Endothelial cell (in vitro differentiated cells): ENCODE measurements at regions not wholly inside any gene's neighbourhood (a gene's known extent, or its start where the extent isn't known, plus 50 kb on each side); places are given as distances from the start of the nearest gene placed in this dataset.

ENCODE experiments used
- DNase-seq: peaks from one replicate; pipeline ENCODE4 v3.0.0; 2021; ENCODE audit warnings: low spot score
- H3K27ac Mint-ChIP-seq: one replicate; pipeline ENCODE4 v1.8.0; 2021; ENCODE audit warnings: mixed read lengths, inconsistent platforms; ENCODE audit not compliant: unreplicated experiment
- H3K27me3 Mint-ChIP-seq: one replicate; pipeline ENCODE4 v1.8.0; 2021; ENCODE audit warnings: mild to moderate bottlenecking, moderate library complexity, mixed read lengths, inconsistent platforms; ENCODE audit not compliant: unreplicated experiment
- H3K36me3 Mint-ChIP-seq: one replicate; pipeline ENCODE4 v1.8.0; 2021; ENCODE audit warnings: mild to moderate bottlenecking, low read depth, mixed read lengths, inconsistent platforms; ENCODE audit not compliant: unreplicated experiment
- H3K4me1 Mint-ChIP-seq: one replicate; pipeline ENCODE4 v1.8.0; 2021; ENCODE audit warnings: mild to moderate bottlenecking, mixed read lengths, inconsistent platforms; ENCODE audit not compliant: unreplicated experiment
- H3K4me3 Mint-ChIP-seq: one replicate; pipeline ENCODE4 v1.8.0; 2021; ENCODE audit warnings: mild to moderate bottlenecking, mixed read lengths, inconsistent platforms; ENCODE audit not compliant: unreplicated experiment
- H3K9me3 Mint-ChIP-seq: one replicate; pipeline ENCODE4 v1.8.0; 2021; ENCODE audit warnings: mixed read lengths, inconsistent platforms; ENCODE audit not compliant: unreplicated experiment
- CTCF ChIP-seq: fragments of 200-600 bp; sonication (generic); IDR thresholded peaks from one replicate; pipeline ENCODE4 v1.5.0; 2021; ENCODE audit warnings: antibody characterized with exemption; ENCODE audit not compliant: unreplicated experiment

- Mint-ChIP-seq H3K27me3 (peaks cover 12% of the 10 kb centered on the region), H3K9me3 (no peaks in the 10 kb centered on the region), H3K36me3 (no peaks in the 10 kb centered on the region), H3K27ac (peak overlapping the region; percentile 41), H3K4me3 (no peak overlapping the region), H3K4me1 (peaks cover 15% of the 10 kb centered on the region)
- no peak for DNase-seq
- TF ChIP-seq CTCF = no peak
These were observed 145.6 kb upstream of the NCOR2 start for GRCh38 chr12:124713041-124713435.

- Mint-ChIP-seq H3K27ac (no peak overlapping the region), H3K27me3 (peaks cover 15% of the 10 kb centered on the region)
These were observed 143.9 kb upstream of the NCOR2 start for GRCh38 chr12:124711344-124711743.

GRCh38 chr12:124709722-124710687 lies 142.6 kb upstream of the NCOR2 start:
- Mint-ChIP-seq H3K4me3 (no peak overlapping the region), H3K9me3 (no peaks in the 10 kb centered on the region), H3K4me1 (peaks cover 11% of the 10 kb centered on the region), H3K27me3 (peaks cover 14% of the 10 kb centered on the region), H3K27ac (no peak overlapping the region), H3K36me3 (no peaks in the 10 kb centered on the region)
- DNase-seq = no peak
- no peak for TF ChIP-seq CTCF

More at GRCh38 chr12:124711344-124711743, 143.9 kb upstream of the NCOR2 start:
- no peaks in the 10 kb centered on the region for H3K9me3 Mint-ChIP-seq
- H3K4me3 Mint-ChIP-seq = no peak overlapping the region
- TF ChIP-seq CTCF = no peak
- peaks cover 13% of the 10 kb centered on the region for H3K4me1 Mint-ChIP-seq
- DNase-seq = no peak
- no peaks in the 10 kb centered on the region for H3K36me3 Mint-ChIP-seq

- no peak for DNase-seq
- no peaks in the 10 kb centered on the region for H3K4me1 Mint-ChIP-seq
- no peak for TF ChIP-seq CTCF
- no peaks in the 10 kb centered on the region for H3K9me3 Mint-ChIP-seq
- H3K36me3 Mint-ChIP-seq = peaks cover 3% of the 10 kb centered on the region
- no peak overlapping the region for H3K27ac Mint-ChIP-seq
- no peak overlapping the region for H3K4me3 Mint-ChIP-seq
- H3K27me3 Mint-ChIP-seq = peaks cover 11% of the 10 kb centered on the region
These were observed 139.9 kb upstream of the NCOR2 start for GRCh38 chr12:124707316-124707715.

DNA sequence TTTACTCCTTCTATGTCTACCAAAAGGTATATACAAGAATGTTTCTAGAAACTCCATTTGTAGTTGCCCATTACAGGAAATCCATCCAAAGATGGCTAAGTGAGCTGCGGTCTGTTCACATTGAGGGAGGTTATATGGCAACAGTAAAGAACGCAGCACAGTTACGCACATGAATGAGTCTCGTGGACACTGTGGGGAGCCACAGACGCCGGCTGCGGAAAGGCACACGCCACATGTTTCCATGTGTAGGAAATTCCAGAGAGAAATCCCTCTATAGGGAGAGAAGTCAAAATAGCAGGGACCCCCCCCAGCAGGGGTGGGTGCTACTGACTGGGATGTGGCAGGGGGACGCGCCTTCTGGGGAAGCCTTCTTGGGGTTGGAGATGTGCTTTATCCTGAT lies 139.0 kb upstream of the NCOR2 start:
- H3K27me3 Mint-ChIP-seq = peaks cover 11% of the 10 kb centered on the region
- no peaks in the 10 kb centered on the region for H3K4me1 Mint-ChIP-seq
- peaks cover 3% of the 10 kb centered on the region for H3K36me3 Mint-ChIP-seq
- H3K4me3 Mint-ChIP-seq = no peak overlapping the region
- H3K27ac Mint-ChIP-seq = no peak overlapping the region
- TF ChIP-seq CTCF = no peak
- no peaks in the 10 kb centered on the region for H3K9me3 Mint-ChIP-seq
- DNase-seq = no peak
